GM19438 (cell line): ENCODE measurements at regions not wholly inside any gene's neighbourhood (a gene's known extent, or its start where the extent isn't known, plus 50 kb on each side); places are given as distances from the start of the nearest gene placed in this dataset.
A peak's percentile ranks its signal among the peaks of the same experiment; 100 is the strongest.
"Not testable (repeated sequence)": the region's sequence is repeated elsewhere in the genome, so short reads cannot be mapped to it uniquely, and the experiment has no call there.

ENCODE experiments used
- ATAC-seq: cut with Tn5 transposase; IDR thresholded peaks from one replicate; pipeline ENCODE4 v1.9.1; 2021; ENCODE audit warnings: low read depth; ENCODE audit not compliant: unreplicated experiment

DNA sequence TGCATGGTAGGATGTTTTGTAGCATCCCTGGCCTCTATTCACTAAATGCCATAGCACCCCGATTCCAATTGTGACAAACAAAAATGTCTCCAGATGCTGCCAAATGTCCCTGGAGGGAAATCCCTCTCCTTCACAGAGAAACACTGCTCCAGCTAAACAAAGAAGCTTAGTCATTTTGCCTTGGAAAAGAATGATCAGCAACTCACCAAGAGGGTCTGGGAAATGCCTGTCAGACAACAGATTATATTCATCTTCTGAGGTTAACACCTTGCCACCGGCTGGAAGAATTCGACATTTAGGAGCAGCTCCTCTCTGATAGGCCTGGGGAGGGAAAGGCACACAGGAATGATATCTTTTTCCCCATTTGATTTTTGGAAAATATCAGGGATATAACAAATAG lies 84.4 kb downstream of the NIBAN1 start:
- no peak for ATAC-seq

DNA sequence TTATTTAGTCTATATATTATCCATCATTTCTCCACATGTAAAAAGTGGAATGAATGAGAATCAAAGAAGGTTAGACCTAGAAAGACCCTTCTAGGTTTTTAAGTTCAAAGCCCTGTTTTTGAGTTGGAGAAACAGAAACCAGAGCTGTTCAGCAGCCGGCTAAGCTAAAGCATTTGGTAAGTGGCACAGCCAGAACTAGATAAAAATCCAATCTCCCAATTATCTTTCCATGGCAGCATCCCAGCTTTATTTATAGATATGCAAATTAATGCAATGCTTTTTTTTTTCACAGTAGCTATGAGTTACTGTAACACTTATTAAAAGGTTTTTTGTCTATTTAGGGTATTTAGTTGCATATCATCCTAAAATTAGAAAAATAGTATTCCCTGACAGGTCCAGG lies 85.1 kb downstream of the NIBAN1 start:
- no peak for ATAC-seq

DNA sequence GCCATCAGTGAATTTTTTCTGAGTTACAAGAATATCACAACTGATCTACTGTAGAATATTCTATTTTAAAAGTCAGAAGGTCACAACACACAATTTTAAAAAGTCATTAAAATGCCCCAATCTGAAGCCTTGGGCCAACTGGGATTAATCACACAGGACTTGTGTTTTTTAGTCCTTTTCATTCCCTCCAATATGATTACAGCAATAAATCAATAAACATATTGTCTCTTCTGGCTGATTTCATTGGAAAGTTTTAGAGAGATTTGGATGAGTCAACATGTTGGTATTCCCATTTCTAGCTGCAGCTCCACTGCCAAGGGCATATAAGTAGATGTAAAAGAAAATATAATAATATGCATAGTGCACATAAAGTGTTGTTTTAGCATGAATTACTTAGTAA lies 85.8 kb downstream of the NIBAN1 start:
- no peak for ATAC-seq

DNA sequence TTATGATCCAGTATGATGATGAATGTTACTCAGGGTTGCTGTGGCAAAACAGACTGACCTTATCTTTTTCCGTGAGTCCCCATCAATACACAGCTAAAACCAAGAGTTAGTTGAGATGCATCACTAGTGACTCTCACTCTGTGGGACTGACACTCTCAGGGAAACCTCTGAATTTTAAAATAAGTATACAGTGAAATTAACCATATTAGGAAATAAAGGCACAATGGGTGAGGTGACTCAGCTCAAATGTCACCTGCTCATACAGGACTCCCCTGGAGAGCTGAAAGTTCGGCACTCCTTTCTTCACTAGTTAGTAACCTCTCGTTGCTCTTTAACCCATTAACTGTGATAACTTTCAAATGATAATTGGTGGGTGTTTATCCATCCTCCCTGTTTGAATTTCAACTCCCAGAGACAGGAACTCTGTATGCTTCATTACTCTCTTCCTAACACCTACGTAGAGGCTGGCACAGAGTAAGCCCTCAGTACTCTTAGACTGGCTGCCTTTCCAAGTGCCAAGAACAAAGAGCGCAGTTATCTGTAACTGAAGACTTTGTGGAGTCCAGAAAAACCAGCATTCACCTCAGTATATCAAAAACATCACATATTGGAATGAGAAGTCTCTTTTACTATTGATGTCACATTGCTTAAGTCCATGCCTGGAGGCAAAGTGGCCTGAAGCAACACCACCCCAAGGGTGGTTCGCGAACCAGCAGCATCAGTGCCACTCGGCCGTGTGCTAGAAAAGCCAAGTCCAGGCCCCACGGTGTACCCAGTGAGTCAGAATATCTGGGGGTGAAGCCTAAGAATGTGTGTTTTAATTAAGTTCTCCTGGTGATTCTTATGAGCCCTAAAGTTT lies 91.1 kb downstream of the NIBAN1 start:
- no peak for ATAC-seq

DNA sequence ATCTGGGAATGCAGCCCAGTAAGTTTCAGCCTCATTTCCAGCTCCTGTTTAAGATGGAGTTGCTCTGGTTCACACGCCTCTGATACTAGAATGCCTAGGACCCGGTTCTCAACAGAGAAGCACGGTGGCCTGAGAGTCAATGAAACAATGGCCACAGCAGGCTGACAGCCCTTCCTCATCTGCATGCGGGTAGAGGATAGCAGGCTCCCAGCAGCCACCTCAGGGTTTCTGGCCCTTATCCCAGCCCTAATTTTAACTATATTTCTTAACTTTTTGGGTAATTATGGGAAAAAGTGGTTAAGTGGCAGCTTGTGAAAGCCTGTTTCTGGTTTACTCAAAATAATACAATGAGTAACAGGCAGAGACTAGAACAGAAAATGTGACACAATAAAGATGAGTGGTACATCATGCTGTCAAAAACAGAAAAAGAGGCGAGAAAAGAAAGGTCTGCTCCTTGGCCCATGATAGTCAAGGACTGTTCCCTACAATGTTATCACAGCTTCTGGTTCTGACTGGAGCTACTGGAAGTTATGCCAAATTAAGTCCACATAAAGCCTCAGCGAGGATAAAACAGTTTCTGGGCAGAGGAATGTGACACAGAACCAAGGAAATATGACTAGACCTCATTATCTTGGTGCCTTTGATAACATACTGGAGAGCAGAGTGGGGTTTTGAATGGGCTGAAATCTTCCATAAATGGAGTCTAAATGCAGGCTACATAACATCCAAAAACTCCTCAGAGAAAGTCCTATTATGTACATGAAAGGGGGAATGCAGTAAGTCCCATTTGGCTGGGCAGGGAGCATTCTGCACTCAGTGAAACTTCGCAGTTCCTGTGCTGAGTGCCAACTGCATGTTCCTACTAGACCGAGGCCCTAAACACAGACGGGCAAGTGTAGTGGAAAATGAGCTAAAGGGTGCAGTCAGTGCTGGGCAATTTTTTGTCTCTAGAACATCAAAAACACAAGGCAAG lies 92.1 kb downstream of the NIBAN1 start:
- no peak for ATAC-seq

DNA sequence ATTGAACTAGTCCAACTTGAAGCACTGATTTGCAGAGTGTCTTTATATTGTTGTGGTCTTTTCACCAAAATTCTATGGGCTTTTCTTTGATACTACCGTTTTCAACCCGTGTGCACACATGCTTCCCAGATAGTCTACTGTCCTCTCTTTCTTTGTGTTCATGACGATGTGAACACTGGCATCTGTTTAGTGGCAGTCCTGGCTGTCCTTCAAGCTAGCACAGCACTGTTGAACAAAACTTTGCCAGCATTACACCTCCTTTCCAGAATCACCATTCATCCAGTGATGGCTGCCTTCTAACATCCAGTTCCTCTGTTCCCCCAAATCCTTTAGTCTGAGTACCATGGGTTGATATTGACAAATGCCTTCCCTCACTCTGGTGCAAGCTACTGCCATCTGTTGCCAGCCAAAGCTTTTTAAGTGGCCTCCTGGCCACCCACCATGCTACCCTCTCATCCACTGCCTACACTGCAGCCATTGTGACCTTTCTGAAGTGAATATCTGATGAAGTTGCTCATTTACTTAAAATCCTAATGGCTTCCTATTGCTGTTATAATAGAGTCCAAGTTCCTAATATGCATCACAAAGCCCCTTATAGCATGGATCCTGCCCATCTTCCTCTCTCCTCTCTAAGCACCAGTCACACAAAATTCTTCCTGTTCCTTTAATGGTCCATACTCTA lies 94.3 kb downstream of the NIBAN1 start:
- ATAC-seq, result no peak

DNA sequence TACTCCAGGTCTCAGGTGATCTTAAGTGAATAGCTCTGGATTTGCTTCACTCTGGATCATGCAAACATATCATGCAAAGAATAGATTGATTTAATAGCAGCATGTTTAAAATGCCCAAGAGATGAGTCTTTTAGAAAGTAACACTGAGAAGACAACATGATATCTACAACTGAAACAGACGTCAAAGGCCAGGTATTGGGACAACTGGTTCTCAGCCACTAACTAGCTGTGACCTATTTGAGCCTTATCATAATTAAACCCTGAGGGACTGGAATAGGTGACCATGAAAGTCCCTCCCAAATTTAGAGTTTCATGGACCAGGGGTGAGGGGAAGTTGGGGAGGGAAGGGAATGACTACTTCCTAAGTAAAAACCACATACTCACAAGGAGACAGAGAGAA lies 95.7 kb downstream of the NIBAN1 start:
- ATAC-seq, result no peak

DNA sequence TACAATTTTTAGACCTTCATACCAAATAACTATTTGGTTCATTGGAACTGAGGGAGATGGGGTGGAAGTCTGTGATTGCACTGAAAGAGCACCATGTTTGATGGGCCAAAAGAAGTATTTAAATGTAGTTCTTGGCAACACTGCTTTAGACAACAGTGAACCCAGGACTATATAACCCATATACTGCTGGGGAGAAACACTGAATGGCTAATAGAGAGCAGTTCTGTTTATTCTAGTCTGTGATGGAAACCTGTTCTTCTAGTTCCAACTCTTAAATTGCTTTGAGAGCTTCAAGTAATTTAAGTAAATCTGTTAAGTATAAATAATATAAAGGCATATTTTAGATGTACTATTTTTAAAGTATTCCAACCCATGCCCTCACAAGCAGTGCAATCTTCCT lies 96.3 kb downstream of the NIBAN1 start:
- no peak for ATAC-seq

DNA sequence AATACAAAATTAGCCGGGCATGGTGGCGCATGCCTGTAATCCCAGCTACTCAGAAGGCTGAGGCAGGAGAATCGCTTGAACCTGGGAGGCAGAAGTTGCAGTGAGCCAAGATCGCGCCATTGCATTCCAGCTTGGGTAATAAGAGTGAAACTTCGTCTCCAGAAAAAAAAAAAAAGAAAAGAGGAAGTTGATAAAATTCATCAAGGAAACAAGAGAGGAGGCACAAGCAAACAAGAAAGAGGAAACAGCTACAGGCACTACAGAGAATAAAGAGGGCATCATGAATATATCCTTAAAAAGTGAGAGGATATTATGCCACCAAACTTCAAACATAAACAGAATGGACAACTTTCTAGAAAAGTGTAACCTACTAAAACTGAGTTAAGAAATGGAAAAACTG lies 98.3 kb downstream of the NIBAN1 start:
- ATAC-seq, result not testable (repeated sequence)

DNA sequence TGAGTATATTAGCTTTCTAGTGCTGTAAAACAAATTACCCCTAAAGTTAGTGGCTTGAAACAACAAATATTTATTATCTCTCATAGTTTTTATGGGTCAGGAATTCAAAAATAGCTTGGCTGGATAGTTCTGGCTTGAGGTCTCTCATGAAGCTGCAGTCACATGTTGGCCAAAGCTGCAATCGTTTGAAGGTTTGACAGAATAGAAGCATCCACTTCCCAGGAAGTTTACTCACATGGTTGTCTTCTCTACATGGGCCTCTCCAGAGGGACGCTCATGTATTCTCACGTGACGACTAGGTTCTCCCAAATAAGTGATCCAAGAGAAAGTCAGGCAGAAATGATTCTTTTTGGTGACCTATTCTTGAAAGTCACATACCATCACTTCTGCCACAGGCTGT lies 99.1 kb downstream of the NIBAN1 start:
- ATAC-seq, result no peak

DNA sequence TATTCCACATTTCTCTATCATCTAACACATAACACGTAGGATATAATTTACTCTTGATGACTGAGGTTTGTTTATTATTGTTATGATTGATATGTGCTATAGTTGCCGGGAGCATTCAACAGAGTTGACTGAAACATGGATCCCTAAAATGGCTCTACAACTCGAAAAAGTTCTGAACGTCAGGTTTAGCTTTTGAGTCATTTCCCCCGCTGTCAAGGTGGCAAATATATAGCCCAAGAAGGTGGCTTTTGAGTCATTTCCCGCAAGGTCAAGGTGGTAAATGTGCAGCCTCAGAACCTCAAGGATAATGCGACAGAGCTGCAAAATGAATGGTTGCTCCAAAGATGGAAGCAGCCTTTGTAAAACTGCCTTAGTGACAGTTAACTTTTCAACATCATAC lies 104.0 kb downstream of the NIBAN1 start:
- ATAC-seq, result no peak

DNA sequence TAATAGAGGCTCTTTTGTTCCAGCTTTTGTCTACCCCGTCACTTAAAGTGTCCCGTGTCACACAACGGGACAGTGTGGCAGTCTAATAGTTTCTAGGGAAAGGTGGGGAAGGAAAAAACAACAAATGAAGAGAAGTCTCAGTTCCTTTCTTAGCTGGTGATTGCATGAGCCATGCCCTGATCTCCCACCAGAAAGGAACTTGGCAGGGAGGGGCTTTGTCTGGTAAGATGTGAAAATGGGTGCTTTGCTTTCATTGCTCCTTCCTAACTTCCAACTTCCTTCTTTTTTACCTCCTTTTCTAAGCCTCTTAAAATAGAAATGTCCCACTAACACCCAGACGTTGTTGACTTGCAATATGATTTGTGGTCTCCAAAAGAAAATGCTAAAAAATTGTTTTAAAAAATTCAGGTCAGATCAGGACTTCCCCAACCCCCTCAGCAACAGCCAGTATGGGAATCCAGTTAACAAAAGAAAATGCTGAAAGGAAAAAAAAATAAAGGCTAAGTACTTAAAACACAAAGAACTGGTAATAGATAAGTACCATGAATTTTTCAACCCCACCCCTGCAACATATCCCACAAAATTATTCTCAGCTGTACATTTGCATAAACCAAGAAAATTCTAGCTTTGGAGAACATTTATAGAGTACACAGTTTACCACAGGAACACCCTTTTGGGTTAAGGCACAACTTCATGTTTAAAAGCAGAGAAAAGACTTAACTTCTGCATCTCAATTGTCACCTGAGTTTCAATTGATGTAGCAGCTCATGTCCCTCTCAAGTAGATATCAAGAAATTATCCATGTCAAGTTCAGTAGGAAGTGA lies 106.2 kb downstream of the NIBAN1 start:
- ATAC-seq, result no peak

DNA sequence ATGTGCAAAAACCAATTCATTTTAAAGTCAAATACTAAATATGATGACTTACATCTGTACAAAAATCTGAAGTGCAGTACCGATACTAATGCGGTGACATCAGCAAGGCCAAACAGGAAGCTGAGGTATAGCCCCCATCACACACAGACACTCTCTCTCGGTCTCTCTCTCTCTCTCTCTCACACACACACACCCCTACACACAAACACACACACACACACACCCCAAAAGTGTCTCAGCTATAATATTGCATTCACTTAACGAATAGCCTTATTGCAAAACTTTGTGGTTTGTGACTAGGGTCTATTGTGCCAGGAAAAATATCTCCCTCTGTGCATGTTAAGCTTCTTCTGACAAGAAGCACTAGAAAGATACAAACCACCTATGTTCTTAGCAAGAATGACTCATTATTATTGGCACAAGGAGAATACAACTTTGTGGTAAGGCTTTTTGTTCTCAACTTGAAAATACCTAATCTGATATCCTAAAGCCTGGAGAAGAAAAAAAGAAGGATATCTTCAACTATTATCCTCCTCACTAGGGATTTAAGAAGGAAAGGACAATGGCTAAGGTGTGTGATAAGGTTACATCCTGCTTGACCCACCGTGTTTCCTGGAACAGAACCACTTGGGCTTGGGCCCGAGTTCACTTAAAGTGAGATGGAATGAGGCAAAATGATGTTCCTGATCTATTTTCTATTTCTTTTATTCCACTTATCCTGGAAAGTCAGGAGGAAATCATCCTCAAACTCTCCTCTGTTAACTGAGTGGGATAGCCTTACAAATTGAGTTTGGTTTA lies 107.1 kb downstream of the NIBAN1 start:
- peak; percentile 98 for ATAC-seq

DNA sequence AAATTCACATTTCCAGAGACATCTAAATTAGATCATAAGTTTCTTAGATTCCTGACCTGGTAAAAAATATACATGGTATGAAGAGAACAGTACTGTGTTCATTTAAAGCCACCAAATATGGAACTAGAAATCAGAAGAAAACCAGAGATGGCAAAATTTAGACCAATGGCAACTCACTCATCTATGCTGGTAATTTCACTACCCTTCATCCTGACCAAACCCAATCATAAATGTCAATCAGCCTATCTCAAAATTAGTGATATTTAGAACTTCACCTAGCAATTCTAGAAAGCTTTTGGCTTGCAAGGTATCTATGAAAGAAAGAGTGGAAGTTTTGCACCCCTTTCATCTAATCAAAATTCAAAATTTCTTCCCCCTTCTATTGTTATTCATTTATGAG lies 107.7 kb downstream of the NIBAN1 start:
- ATAC-seq, result peak; percentile 8

DNA sequence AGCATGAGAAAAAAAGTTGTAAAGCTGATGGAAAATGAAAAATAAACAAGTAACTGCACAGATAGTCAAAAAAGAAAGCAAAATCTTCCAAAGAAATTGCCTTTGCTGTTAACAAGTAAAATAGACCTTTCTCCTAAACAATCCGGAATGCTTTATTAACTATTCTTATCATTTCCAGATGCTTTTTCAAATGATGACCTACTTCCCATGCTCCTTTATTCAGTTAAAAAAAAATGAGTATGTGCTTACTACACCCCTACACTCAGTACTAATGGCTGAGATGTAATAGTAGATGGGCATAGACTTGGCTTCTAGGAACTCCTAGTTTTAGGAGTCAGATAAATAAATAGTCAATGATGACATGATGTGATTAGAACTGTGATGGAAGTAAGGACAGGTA lies 108.5 kb downstream of the NIBAN1 start:
- ATAC-seq, result no peak

DNA sequence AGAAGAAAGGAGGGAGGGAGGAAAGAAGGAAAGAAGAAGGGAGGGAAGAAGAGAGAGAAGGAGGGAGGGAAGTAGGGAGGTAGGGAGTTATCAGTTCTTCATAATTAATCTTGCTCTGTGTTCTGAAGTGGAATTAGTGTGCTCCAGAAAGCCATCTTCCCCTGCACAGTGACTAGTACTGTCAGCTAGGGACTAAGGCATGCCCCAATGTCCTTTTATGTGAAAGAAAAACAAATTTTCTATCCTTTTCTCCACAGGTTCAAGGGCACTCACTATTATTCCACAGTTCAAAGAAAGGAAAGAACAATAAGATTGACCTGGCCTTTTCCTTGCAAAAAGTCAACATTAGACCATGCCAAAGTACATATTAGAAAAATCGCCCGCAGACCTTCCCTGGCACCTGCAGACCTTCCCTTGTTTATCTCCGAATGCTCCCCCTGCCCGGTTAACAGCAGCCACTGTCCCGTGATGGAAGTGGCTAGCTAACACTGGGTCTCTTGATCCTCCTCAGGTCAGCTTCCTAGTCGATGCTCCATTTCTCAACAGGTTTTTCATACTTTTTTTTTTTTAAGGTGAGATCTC lies 107.2 kb upstream of the EDEM3 start:
- no peak for ATAC-seq

DNA sequence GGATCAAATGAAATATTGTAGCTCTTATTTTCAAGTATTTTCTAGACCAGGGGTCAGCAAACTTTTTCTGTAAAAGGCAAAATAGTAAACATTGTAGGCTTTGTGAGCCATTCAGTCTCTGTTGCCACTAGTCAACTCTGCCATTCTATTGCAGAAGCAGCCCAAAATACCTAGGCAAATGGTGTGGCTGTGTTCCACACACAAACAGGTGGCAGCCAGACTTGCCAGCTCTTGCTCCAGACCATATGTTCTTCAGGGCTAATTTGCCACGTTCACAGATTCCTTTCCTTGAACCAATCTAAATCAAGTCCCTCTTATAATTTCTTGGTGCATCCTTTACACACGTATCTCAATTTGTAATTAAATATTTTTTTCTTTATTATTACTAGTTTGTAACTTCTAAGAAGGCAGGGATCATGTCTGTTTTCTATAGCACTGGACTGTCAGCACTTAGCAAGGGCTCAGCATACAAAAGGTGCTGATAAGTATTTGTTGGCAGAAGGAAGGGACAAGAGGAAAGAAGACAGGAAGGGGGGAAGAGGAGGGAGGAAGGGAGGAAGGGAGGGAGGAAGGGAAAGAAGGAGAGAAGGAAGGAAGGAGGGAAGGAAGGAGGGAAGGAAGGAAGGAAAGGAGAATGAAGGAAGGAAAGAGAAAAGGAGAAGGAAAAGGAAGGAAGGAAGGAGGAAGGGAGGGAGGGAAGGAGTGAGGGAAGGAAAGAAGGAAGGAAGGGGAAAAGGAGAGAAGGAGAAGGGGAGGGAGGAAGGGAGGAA lies 106.5 kb upstream of the EDEM3 start:
- ATAC-seq, result no peak

DNA sequence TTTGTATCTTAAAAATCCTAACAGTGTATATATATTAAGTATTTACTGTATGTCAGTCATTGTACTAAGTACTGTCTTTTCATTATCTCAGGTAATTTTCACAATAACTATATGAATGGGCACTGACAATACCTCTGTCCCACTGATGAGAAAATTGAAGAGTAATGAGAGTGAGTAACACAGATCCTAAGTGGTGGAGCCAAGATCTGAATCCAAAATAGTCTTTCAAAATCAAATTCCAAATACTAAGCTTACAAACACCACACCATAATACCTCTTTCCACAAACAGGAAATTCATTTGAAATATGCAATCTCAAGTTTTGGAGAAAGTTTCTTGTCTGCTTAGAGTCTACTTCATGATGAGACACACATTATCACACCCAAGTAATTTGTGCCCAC lies 105.9 kb upstream of the EDEM3 start:
- no peak for ATAC-seq
